Transverse colon (tissue), 4 donors: ENCODE measurements at regions not wholly inside any gene's neighbourhood (a gene's known extent, or its start where the extent isn't known, plus 50 kb on each side); places are given as distances from the start of the nearest gene placed in this dataset.

Source experiments
- DNase-seq: peaks from one replicate; pipeline ENCODE4 v3.0.0-alpha.2; 2019
- H3K27ac ChIP-seq, 4 donors: fragments of 200-600 bp; sonication (generic); 2 replicates each; pipeline ENCODE4 v1.5.1; 2016 to 2018; ENCODE audit warnings: inconsistent platforms in 4 of 4
- H3K27me3 ChIP-seq: fragments of 200-600 bp; sonication (generic); 2 replicates; pipeline ENCODE4 v1.5.1; 2017; ENCODE audit warnings: inconsistent platforms
- H3K36me3 ChIP-seq, 4 donors: fragments of 200-600 bp; sonication (generic); 2 replicates each; pipeline ENCODE4 v1.5.1; 2017 to 2019; ENCODE audit warnings: inconsistent platforms in 4 of 4
- H3K4me1 ChIP-seq, 4 donors: fragments of 200-600 bp; sonication (generic); 2 replicates each; pipeline ENCODE4 v1.5.1; 2017 to 2020; ENCODE audit warnings: inconsistent platforms in 4 of 4
- H3K4me3 ChIP-seq, 4 donors: fragments of 200-600 bp; sonication (generic); 1 replicate in 1 of 4; 2 replicates in 3 of 4; pipeline versions ENCODE4 v1.5.1 to v1.6.1; 2017 to 2019; ENCODE audit warnings: inconsistent platforms in 4 of 4
- H3K9me3 ChIP-seq, 2 donors: fragments of 200-600 bp; sonication (generic); 2 replicates each; pipeline ENCODE4 v1.5.1; 2017 to 2019; ENCODE audit warnings: inconsistent platforms in 2 of 2
- CTCF ChIP-seq, 5 experiments: fragments of 200-600 bp in 3 of 5; fragments of 450-650 bp in 2 of 5; sonication (generic) in 3 of 5; IDR thresholded peaks; 1 replicate in 2 of 5; 2 replicates in 3 of 5; pipeline ENCODE4 v1.5.1; 2016 to 2017; ENCODE audit warnings: antibody characterized with exemption in 5 of 5, inconsistent platforms in 3 of 5, mild to moderate bottlenecking in 2 of 5, moderate library complexity in 1 of 5
- EP300 ChIP-seq: sonication (generic); formaldehyde crosslinking; IDR thresholded peaks from one replicate; pipeline ENCODE4 v1.6.1; 2017; ENCODE audit warnings: antibody characterized with exemption, low read depth
- POLR2A ChIP-seq: fragments of 450-650 bp; IDR thresholded peaks from one replicate; pipeline ENCODE4 v1.6.1; 2016; ENCODE audit warnings: antibody characterized with exemption, mild to moderate bottlenecking, moderate library complexity
- POLR2AphosphoS5 ChIP-seq, 3 donors: sonication (generic); formaldehyde crosslinking; IDR thresholded peaks; one replicate each; pipeline ENCODE4 v1.6.1; 2016; ENCODE audit warnings: antibody characterized with exemption in 3 of 3
- WGBS, 2 donors: methylation state at CpG; one replicate each; pipeline ENCODE4 v1.1.5; 2018; ENCODE audit warnings: low coverage in 1 of 2; 5-methylcytosine and 5-hydroxymethylcytosine counted together
- in situ Hi-C, 4 donors: fragments of 200-750 bp; cut with MboI; loops; one replicate each; pipeline versions ENCODE4 v1.15.0 to v1.15.1; 2017; ENCODE audit warnings: low sequenced_read_pairs in 3 of 4, low pct_ligation_motif_present in 1 of 4, low pct_unique_long_range_greater_than_20kb in 1 of 4
- intact Hi-C: fragments of 100-400 bp; cut with DNase I; formaldehyde crosslinking; loops from one replicate; pipeline ENCODE4 v1.15.1; 2023; ENCODE audit warnings: low total_unique reads

DNA sequence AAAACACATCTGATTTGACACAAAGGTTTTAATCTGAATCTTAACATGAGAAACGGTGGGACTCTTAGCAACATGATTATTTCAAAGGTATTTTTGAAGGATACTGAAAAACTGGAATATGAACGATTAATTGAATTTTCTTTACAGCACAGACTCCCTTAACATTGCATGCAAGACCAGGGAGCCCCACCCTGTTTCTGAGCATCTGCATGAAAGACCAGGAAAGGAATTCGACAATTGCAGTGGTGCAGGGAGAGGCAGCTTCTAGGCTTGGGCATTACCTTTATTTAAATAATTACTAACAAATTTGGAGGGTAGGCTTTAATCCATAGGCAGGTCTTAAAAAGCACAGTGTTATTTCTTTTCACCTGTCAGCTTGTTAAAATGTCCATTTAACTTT is 240.6 kb upstream of the TOPAZ1 start:
- no peak overlapping the region for H3K4me3 ChIP-seq
- intact Hi-C loops (no loop called here), in situ Hi-C loops (no loop called here)
- no peak for DNase-seq
- H3K36me3 ChIP-seq = no peaks in the 10 kb centered on the region
- peaks cover 95% of the 10 kb centered on the region for H3K27me3 ChIP-seq
- H3K9me3 ChIP-seq = no peaks in the 10 kb centered on the region
- no peak for TF ChIP-seq POLR2AphosphoS5 (IDR thresholded peaks at IDR 0.05)
- no peak for TF ChIP-seq EP300
- no peak for TF ChIP-seq CTCF (IDR thresholded peaks at IDR 0.05)
- TF ChIP-seq POLR2A = no peak
- H3K4me1 ChIP-seq = peaks cover 0 to 37% (median 28%) of the 10 kb centered on the region in 4 donors
- no peak overlapping the region for H3K27ac ChIP-seq
- WGBS, 2 donors = 54 to 56% methylated on average over 3 of the region's 3 CpGs

GRCh38 chr3:44003801-44004200 is 237.9 kb upstream of the TOPAZ1 start:
- no peak overlapping the region for H3K27ac ChIP-seq
- intact Hi-C loops (no loop called here), in situ Hi-C loops (no loop called here)
- no peak for TF ChIP-seq CTCF (IDR thresholded peaks at IDR 0.05)
- H3K4me1 ChIP-seq = peaks cover 0 to 10% (median 5%) of the 10 kb centered on the region in 4 donors
- peaks cover 84% of the 10 kb centered on the region for H3K27me3 ChIP-seq
- WGBS, 2 donors = 68 to 78% methylated on average over 6 of the region's 6 CpGs
- no peak overlapping the region for H3K4me3 ChIP-seq
- no peaks in the 10 kb centered on the region for H3K9me3 ChIP-seq
- no peak for DNase-seq
- no peaks in the 10 kb centered on the region for H3K36me3 ChIP-seq

DNA sequence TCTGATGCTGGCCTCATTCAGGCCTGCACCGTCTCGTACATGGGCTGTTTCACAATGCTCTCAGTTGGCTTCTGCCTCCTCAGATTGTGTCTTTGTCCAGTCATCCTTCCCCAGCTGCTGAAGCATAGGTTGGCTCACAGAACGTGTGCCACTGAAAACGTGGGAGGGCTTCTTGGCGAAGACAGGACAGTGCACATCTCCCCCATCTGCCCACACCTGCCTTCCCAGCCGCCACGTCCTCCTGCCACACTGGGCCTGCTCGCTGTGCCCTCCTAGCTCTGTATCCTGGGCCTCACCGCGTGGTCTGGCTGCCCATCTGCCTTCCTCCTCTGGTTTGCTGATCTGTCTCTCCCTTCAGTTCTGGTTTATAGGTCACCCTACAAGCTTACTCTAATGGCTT is 230.0 kb upstream of the TOPAZ1 start:
- in situ Hi-C loops (no loop called here), intact Hi-C loops (no loop called here)
- Histone ChIP-seq H3K4me3 (no peak overlapping the region), H3K27me3 (peaks cover 14% of the 10 kb centered on the region), H3K4me1 (no peaks in the 10 kb centered on the region), H3K9me3 (no peaks in the 10 kb centered on the region), H3K36me3 (no peaks in the 10 kb centered on the region), H3K27ac (no peak overlapping the region)
- DNase-seq = no peak
- no peak for TF ChIP-seq CTCF (IDR thresholded peaks at IDR 0.05)
- TF ChIP-seq POLR2AphosphoS5 (IDR thresholded peaks at IDR 0.05) = no peak
- TF ChIP-seq POLR2A = no peak
- no peak for TF ChIP-seq EP300
- WGBS, 2 donors = 86% methylated on average over 10 of the region's 10 CpGs; no CpG with 5 or more reads in 1 of the 2 donors

DNA sequence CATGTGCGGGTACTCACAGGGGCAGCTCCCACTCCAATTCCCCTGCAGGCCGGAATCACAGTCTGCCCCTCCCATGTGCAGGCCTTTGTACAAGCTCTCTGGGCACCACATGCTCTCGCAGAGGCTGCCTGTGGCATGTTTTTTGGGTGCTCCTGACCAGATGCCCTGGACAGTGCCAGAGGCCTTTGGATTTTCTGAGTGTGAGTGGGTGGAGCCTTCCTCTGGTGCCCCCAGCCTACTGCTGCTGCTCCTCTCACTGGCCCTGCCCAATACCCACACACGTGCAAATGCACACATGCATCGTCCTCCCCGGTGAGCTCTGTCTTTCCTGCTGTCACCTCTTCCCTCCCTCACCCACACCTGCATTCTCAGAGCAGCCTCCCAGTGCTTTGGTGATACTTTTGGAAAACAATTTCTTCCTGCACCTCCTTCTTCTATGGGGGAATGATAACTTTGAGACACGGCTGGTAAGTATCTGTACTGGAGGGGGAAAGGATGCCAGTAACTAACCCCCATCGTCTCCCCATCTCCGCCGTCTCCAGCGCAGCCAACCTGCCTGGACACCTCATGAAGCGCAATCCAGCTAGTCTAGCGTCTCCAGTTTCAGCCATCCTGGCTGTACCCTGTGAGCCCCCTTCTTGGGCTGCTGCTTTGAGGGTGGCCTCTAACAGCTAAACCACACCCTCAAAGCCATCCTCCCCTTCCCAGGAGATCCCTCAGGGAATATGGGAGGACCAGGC is 229.4 kb upstream of the TOPAZ1 start:
- no peak overlapping the region for H3K27ac ChIP-seq
- DNase-seq = no peak
- in situ Hi-C loops (no loop called here), intact Hi-C loops (no loop called here)
- H3K4me1 ChIP-seq = no peaks in the 10 kb centered on the region
- peaks cover 10% of the 10 kb centered on the region for H3K27me3 ChIP-seq
- H3K4me3 ChIP-seq = no peak overlapping the region
- no peaks in the 10 kb centered on the region for H3K9me3 ChIP-seq
- no peak for TF ChIP-seq EP300
- TF ChIP-seq POLR2A = no peak
- TF ChIP-seq POLR2AphosphoS5 (IDR thresholded peaks at IDR 0.05) = no peak
- TF ChIP-seq CTCF (IDR thresholded peaks at IDR 0.05) = no peak
- no peaks in the 10 kb centered on the region for H3K36me3 ChIP-seq
- WGBS, 2 donors = 86 to 89% methylated on average over 8 to 13 of the region's 13 CpGs
